GM21526 (cell line): ENCODE measurements at regions not wholly inside any gene's neighbourhood (a gene's known extent, or its start where the extent isn't known, plus 50 kb on each side); places are given as distances from the start of the nearest gene placed in this dataset.

Experiments
- ATAC-seq: cut with Tn5 transposase; IDR thresholded peaks from one replicate; pipeline ENCODE4 v1.9.1; 2021; ENCODE audit warnings: moderate library complexity; ENCODE audit not compliant: unreplicated experiment, low FRiP score

DNA sequence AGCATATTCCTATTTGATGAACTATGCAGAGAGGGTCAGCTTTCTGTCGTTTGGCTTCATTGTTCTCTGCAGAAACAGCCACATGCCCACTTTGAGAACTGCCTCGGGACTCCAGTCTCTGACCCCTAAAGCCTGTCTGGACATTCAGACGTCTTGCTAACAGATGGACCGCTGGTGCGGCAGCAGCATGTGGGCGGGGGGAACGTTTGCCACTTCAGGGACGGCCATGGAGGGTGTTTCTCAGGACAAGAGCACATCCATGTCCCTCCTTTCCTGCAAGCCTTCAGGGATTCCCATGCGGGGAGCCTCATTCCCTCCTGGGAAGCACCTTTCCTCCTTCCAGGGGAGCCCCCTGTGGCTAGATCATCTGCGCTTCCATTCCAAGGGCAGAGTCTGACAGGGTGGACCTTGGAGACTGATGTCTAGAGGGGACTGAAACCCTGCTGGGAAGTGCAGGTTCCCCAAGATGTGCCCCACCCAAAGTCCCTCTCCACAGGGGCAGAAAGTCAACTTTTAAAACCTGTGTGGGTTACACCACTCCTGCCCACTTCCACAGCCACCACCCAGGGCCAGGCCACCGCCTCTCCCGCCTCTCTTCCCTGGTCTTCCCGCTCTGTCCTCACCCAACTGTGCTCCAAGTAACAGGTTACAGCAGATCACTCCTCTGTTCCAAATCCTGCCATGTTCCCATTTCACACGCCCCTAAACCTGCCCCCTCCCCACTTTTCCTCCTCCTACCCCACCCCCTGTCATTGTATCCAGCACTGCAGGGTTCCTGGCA lies 94.8 kb upstream of the PMEPA1 start:
- ATAC-seq = no peak

DNA sequence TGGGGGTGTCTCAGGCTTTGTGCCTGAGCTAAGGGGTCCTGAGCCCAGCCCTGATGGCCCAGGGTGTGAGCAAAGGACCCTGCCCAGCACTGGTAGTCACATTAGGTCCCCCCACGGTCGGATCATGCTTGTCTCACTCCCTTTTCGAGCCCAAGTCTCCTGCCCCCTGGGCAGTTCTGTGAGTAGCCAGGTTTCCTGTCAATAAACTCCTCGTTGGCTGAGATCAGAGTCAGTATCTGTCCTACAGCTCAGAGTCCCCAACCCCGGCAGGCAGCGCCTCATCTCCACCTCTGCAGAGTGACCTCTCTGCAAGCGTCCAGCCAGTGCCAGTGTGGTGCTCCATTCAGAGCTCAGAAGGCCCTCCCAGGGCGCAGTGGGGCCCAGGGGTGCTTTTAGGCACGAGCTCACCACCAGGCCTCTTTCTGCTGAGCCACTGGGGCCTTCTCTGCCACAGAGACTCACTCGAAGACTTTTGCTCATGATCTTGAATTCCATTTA lies 93.7 kb upstream of the PMEPA1 start:
- no peak for ATAC-seq

DNA sequence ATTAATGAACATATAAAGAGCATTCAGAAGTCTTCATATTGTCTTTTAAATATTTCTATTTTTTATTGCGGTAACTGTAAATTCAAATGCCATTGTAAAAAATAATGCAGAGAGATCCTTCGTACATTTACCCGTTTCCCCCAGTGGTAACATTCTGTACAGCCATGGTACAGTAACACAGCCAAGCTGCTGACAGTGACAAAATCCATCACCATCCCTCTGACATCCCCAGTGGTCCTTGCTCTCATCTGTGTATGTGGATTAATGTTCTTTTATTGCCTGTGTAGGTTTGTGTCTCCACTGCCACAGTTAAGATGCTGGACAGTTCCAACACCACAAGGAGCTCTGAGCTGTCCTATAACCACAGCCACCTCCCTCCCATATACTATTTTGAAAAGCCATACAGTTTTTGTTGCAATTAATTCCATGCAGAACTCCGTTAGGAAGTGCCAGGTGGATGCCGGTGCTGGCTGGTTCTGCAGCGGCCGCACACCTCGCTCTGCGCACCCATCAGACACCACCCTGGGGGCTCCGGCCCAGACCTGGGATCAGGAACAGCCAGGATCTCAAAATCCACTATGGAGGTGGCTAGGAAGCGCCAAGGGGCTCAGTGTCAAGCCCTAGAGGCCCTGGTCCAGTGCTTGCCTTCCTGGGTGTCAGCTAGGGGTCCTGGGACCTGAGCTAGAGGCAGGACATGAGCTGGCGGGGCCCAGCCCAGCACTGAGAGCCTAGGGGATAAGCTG lies 93.1 kb upstream of the PMEPA1 start:
- ATAC-seq = no peak

DNA sequence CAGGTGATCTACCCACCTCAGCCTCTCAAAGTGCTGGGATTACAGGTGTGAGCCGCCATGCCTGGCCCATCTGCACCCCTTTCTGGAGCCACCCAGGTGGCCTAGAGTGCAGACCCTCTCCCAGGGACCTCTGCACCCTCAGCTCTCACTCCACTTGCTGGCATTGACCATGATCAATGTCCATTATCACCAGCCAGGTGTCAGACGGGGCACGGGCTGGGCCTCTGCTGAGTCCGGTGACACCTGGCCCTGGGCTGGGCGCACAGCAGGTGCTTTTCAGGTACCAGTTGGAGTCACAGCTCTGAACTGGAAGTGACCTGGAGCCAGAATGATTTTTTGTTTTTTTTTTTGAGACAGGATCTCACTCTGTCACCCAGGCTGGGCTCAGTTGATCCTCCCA lies 91.8 kb upstream of the PMEPA1 start:
- no peak for ATAC-seq

DNA sequence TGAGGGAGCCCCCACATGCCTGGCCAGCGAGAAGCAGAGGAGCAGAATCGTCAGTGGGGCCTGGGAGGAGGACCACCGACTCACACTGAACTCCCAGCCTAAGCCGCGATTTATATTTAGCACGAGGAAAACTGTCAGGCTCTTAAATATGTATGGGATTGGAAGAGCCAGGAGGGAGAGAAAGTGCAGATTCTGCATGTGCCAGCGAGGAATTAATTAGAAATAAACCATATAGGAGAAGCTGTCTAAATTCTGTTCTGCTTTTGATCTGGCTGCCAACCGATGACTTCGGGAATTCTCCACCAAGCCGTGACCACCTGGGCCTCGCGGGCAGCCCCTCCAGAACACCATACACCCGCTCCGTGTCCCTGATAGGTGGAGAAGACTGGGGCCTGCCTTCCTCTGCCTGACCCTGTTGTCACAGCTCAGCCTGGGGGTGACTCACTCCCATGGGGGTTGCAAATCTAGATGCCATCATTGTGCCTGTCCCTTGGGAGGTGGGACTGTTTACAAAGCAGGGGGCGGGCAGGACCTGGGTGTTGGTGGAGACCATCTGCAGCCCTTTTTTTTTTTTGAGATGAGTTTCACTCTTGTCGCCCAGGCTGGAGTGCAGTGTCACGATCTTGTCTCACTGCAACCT lies 91.1 kb upstream of the PMEPA1 start:
- no peak for ATAC-seq

DNA sequence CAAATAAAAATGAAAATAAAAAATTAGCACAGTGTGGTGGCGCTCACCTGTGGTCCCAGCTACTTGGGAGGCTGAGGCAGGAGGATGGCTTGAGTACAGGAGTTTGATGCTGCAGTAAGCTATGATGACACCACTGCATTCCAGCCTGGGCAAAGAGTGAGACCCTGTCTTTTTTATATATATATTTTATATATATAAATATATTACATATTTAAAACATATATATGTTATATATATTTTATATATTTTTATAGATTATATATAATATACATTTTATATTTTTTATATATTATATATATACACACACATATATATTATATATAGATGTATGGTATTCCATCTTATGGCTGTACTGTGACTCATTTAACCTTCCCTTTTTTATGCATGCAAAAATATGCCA lies 87.6 kb upstream of the PMEPA1 start:
- no peak for ATAC-seq

DNA sequence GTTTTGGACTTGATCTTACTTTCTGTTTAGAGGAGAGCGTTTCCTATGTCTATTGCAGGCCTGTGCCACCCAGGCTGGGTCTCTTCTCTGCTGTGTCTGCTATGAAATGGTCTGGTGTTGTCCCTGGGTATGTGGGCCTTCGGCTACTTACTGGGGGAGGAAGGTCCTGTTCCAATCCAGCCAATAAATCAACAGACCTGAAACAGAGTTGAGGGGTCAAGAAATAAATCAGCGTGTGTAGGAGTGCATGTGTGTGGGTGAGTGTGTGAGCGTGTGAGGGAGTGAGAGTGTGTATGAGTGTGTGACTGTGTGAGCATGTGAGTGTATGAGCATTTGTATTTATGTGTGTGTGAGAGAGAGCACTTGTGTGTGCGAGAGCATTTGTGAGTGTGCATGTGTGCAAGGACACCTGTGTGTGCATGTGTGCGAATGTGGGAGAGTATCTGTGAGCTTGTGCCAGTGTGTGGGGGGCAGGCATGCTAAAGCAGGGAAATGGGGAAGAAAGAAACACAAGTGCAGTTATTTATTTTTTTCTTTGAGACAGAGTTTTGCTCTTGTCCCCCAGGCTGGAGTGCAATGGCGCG lies 86.3 kb upstream of the PMEPA1 start:
- no peak for ATAC-seq

DNA sequence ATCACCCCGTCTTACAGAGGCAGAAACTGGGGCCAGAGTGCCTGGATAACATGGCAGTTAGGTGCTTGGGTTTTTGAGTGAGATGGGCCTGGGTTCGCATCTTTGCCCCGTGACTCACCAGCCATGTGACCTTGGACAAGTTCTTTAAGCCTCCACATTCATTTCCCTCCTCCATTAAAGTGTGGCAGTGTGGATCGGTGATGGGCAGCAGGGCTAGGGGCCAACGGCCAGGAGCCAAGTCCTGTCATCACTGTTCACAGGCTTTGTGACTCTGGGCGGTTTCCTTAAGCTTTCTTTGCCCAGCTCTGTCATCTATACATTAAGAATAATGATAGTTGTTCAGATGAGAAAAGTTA lies 85.5 kb upstream of the PMEPA1 start:
- no peak for ATAC-seq

DNA sequence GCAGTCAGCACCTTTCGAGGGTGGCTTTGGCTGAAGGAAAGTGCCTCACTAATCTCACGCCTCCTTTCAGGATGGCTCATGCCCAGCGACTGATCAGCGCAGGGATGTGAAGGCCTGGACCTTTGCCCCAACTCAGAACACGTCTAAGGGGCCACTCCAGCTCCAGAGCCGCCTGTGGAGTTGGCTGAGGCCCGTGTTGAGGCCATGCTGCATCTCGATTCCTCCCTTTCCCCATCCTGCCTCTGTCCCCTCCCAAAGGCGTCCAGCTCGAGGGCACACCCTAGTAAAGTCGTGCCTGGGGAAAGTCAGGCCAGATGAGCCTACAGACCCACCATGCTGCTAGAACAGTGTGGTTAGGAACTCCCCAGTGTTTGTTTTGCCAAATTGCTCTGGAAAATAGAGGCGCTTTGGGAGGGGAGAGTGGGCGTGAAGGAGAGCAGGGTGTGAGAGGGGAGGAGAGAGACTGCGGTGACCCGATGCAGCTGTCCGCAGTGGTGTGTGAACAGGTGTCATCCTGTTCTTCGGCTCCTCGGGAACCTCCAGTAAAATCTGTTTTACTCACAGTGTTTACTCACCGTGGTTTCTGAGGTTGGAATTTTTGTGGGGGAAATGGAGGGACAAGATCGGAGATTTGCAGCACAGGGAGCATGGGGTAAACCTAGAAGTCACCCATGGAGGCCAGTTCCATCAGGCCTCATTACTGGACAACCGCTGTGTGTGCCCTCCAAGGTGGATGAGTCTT lies 85.0 kb upstream of the PMEPA1 start:
- ATAC-seq = no peak

DNA sequence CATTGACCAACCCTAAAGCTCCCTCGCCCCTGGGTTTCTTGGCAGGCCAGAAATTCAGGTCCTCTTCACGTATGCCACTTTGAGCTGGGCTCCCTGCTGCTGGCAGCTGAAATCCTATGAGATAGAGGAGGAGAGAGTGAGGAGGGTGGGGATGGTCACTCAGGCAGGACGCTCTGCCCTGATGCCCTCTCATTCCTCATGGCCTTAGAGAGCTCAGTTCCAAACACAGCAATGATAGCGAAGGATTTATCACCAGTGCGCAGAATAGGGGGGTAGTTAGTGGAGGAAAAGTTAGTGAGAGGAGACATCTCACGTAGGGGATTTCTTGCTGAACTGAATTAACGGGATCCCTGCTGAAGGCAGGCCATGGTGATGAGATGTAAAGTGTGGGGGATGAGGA lies 84.2 kb upstream of the PMEPA1 start:
- ATAC-seq = no peak

DNA sequence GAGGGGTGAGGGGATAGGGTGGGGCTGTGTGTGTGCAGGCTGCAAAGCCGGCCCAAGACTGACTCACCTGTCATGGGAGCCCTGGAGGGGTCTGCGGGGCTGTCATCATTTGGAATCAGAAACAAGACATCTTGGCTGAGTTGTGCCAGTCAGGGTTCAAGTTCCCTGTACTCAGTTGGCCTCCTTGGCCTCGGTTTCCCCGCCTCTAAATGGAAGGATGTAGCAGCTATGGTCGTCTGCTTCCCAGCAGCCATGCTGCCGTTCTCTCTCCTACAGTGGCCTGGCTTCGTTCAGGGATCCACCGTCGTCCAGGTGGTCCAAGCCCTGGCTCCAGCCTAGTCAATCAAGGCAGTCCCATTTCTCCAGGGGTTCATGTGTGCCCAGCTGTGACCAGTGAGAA lies 83.6 kb upstream of the PMEPA1 start:
- ATAC-seq = no peak

DNA sequence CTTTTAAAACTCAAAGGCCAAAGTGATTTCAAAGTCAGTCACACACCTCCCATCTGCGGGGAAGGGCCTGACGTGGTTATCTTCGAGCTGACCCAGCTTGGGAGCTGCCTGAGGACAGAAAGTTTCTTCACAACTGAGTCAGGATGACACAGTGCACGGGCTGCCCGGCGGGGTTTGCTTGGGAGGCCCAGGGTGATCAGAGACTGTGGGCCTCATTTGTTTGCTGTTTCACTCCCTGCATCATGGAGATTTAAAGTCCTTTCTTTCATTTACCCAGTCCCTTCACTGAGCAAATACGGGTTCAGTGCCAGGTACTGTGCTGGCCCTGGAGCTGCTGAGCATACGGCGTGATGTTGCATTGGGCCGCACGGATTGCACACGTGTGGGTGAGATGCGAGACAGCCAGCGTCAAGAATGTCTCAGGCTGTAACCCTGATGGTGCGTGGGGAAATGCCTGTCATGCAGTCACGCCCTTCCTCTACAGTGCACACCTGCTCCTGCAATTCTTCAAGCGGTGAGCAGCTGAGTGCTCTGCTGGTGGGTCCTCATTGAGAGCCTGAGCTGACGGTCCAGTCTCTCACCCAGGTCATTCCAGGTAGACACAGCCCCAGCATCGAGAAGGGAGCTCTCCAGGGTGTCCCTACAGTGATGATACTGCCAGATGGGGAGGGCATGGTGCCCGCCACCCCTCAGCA lies 82.7 kb upstream of the PMEPA1 start:
- ATAC-seq = no peak

DNA sequence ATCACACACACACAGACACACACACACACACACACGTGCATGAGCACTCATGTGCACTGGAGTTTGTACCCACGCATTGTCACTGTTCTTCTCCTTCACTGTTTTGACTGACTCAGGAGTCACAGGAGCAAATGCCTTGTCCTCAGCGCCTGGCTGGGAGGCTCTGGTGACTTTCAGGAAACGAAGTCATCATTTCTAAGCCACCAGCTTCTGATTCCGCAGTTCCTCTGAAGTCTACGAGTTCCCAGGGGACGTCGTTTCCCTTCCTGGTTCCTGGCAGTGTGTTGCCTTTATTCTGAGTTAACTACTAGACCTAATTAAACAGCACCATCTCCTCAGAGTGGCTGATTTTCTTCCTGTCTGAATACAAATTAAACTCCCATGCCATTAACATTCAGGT lies 82.2 kb upstream of the PMEPA1 start:
- ATAC-seq = no peak

DNA sequence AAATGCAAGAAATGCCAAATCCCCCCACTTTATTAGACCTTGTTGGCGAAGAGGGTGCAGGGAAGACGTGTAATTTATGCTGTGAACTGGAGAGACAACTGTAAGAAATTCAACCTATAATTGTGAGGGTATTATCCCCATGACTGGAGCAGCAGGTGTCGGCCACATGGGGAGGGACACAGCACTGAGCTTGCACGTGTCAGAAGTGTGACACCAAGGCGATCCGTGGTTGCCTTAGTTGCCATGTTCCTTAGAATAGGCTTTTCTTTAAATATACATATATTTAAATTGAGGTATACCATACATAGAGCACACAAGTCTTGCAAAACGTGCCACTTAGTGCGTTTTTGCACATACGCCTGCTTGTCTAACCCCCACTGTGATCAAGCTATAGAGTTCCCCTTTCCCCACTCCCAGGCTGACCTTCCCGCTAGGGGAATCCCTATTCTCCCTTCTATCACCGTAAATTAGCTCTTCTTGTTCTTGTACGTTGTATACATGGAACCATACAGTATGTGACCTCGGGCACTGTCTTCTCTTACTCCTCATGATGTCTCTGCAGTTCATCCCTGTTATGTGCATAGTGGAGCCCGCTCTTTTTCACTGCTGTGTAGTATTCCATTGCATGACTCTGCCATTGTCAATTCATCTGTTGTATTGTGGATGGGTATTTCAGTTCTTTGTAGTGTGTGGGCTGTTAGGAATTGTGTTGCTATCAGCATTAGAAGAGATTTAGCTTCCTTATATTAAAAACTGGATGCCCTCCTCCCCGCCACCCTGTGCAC lies 81.6 kb upstream of the PMEPA1 start:
- no peak for ATAC-seq

DNA sequence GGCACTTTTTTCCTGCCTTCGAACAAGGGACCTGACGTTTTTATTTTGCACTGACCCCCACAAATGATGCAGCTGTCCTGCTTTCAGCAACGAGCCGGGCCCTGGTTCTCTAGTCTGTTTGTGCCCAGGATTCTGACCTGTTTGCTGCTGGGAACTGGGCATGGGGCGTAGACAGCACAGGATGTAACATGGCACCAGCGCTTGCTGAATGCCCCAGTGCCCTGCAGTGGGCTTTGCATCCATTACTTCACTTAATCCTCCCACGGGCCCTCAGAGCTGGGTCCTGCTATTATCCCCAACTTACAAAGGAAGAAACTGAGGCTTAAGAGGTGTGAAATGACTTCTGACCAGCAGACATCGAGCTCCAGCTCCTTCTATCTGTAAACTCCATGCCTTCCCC lies 80.4 kb upstream of the PMEPA1 start:
- no peak for ATAC-seq

DNA sequence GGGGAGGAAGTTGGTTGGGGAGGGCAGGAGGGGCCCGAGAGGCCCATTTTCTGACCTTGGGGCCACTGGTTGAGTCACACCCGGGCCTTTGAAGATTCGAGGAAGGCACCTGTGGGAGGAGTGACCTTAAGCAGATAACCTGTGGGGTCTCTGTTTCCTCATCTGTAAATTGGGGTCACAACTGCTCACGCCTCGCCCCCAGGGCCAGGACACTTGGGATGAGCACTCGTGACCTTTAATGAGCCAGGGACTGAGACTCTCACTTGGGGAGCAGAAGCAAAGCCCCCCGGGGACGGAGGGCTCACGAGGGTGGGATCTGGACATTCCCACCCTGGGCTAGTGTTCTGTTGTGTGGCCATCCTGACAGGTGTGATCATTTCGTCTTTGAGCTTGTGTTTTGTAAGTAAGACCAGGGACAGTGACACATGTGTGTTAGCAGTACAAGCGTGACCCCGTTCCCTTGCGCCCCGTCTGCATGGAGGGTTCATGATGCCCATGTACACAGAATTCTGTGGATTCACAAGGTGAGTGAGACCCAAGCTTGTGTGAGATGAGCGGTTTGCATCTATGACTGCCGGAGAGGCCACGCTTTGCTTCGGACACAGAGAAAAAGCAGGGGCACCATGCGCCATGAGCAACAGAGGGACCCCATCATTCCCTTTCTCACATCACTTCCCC lies 79.3 kb upstream of the PMEPA1 start:
- ATAC-seq = no peak

DNA sequence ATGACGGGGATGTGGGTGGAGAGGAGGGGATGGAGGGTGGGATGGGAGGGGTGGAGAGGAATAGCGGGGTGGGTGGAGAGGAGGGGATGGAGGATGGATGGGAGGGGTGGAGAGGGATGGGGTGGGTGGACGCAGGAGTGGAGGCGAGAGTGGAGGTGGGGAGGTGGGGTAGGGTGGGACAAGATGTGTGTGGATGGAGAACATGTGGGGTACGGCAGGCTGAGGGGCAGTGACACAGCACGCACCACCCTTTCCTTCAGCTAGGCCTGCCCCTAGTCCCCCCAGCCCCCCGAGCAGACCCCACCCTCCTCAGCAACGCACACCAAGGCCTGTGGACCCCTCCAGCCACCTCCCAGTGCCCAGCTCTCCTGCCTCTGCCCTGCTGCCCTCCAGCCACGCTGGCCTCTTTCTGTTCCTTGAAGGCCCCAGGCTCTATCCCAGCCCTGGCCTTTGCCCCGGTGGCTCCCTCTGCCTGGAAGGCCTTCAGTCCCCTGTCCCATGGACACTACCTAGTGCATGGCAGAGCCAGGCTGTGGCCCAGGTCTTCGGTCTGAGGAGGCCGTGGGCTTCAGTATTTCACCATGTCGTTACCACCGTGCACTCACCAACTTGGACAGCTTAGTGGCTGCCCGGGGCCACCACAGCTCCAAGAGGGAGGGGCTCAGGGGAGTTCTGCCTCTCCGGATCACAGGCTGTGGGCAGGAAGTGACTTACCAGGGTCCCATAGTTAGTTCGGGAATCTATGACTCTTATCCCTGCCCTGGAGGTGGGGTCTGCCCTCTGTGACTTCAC lies 78.4 kb upstream of the PMEPA1 start:
- ATAC-seq = no peak
